Heart right ventricle (tissue), 16 donors: ENCODE measurements at regions not wholly inside any gene's neighbourhood (a gene's known extent, or its start where the extent isn't known, plus 50 kb on each side); places are given as distances from the start of the nearest gene placed in this dataset.

Source experiments
- ATAC-seq, 8 donors: fragments of 200-7000 bp; cut with Tn5 transposase; one replicate each; pipeline ENCODE4 v1.9.1; 2020; ENCODE audit warnings: mild to moderate bottlenecking in 8 of 8, moderate library complexity in 8 of 8, moderate number of reproducible peaks in 1 of 8
- DNase-seq, 2 donors: peaks; one replicate each; pipeline ENCODE4 v3.0.0-alpha.2; 2020
- H3K27ac ChIP-seq, 10 donors: fragments of 200-600 bp; sonication (generic) in 2 of 10; one replicate each; pipeline versions ENCODE4 v1.5.0 to v1.8.0; 2020 to 2022; ENCODE audit warnings: mild to moderate bottlenecking in 3 of 10
- H3K27me3 ChIP-seq, 7 donors: fragments of 200-600 bp; one replicate each; pipeline ENCODE4 v1.8.0; 2021 to 2022; ENCODE audit warnings: mild to moderate bottlenecking in 2 of 7
- H3K36me3 ChIP-seq, 9 donors: fragments of 200-600 bp; sonication (generic) in 1 of 9; one replicate each; pipeline versions ENCODE4 v1.5.0 to v1.8.0; 2020 to 2022; ENCODE audit warnings: mild to moderate bottlenecking in 2 of 9
- H3K4me1 ChIP-seq, 9 donors: fragments of 200-600 bp; sonication (generic) in 1 of 9; one replicate each; pipeline versions ENCODE4 v1.5.0 to v1.8.0; 2020 to 2022; ENCODE audit warnings: mild to moderate bottlenecking in 4 of 9
- H3K4me3 ChIP-seq, 10 donors: fragments of 200-600 bp; sonication (generic) in 2 of 10; one replicate each; pipeline versions ENCODE4 v1.5.0 to v1.8.0; 2020 to 2022; ENCODE audit warnings: mild to moderate bottlenecking in 7 of 10, moderate library complexity in 2 of 10
- H3K9me3 ChIP-seq, 11 donors: fragments of 200-600 bp in 10 of 11; sonication (generic) in 2 of 11; one replicate each; pipeline versions ENCODE4 v1.5.0 to v1.8.0; 2013 to 2022; ENCODE audit warnings: mild to moderate bottlenecking in 2 of 11, control low read depth in 1 of 11, moderate library complexity in 1 of 11
- CTCF ChIP-seq, 9 donors: fragments of 200-600 bp; sonication (generic) in 2 of 9; IDR thresholded peaks; one replicate each; pipeline versions ENCODE4 v1.5.0 to v1.8.0; 2021 to 2022; ENCODE audit warnings: antibody characterized with exemption in 9 of 9, mild to moderate bottlenecking in 5 of 9, moderate library complexity in 1 of 9
- WGBS, 2 donors: extraction: QIAGEN DNeasy Blood & Tissue Kit; methylation state at CpG; one replicate each; pipeline ENCODE4 v1.1.7; 2013; ENCODE audit warnings: inconsistent platforms in 1 of 2; 5-methylcytosine and 5-hydroxymethylcytosine counted together
- intact Hi-C, 10 donors: fragments of 100-400 bp; cut with DNase I; formaldehyde crosslinking; loops; one replicate each; pipeline versions ENCODE4 v1.11.1 to v1.14.2; 2022
- donor health status: Arrhythmogenic right ventricular cardiomyopathy.
- donor health status: ischemic (EF 13 %, LVEDD 7.1; RV severe dilation, severe dysfunction).
- donor health status: healthy with polysubstance abuse.
- donor health status: DM: no; HTN: yes; CAD: no.
- donor health status: DM: no; HTN: no; CAD: no.
- donor health status: ischemic (EF 25% LVEDD 6.9; RV normal size, moderate dysfunction).
- donor health status: ischemic (EF 25% LVEDD 5.7; RV mildly dilated, moderate dysfunction).
- donor health status: healthy.
- donor health status: DM: yes; HTN: yes; CAD: no.
- donor health status: Ischemic cardiomyopathy.
- donor health status: ischemic (EF 35%, LVEDD 5.7; RV mildly dilated, moderate dysfunction).
- donor health status: nonischemic (EF 11% LVEDD 7.7; RV severe dilation, severe dysfunction).
- donor health status: DM: yes; HTN: yes; CAD: no.
- donor health status: PGD.
- donor health status: ischemic (EF 29% LVEDD 5.4; RV normal size, mild dysfunction).
- donor health status: nonischemic (EF 23%, LVEDD 6.1; RV moderate dilation, normal function).

DNA sequence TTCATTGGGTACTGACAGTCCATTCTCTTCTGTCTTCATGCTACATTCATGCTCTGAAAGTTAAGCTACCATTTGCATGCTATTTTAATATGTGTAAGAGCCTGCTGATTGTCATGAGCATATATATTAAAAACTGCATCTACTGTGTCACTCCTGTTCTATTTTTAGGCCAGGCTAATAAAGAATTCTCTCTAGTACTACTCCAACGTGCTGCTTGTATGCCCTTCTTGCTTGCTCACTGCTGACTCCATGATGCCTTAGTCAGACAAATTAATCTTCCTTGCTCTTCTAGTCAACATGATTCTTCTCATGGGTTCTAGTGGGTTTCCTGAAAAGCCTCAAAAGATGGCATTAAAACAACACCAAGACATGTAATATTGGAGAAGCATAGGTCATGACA is 1600.1 kb downstream of the DPP10 start:
- H3K9me3 ChIP-seq, result peaks cover 0 to 35% (median 0%) of the 10 kb centered on the region in 11 donors
- ATAC-seq (no peak), DNase-seq (no peak)
- 18 to 23% methylated on average over 1 of the region's 1 CpG for WGBS, 2 donors
- H3K27ac ChIP-seq, result no peak overlapping the region
- no peaks in the 10 kb centered on the region for H3K4me1 ChIP-seq
- no peaks in the 10 kb centered on the region for H3K36me3 ChIP-seq
- H3K27me3 ChIP-seq, result no peaks in the 10 kb centered on the region
- TF ChIP-seq CTCF (IDR thresholded peaks at IDR 0.05), result no peak
- intact Hi-C loops, result no loop called here
- no peak overlapping the region for H3K4me3 ChIP-seq

GRCh38 chr2:116057538-116057937 is 1615.1 kb downstream of the DPP10 start:
- intact Hi-C loops, result no loop called here
- Histone ChIP-seq H3K27me3 (no peaks in the 10 kb centered on the region), H3K9me3 (peaks cover 0 to 15% (median 4%) of the 10 kb centered on the region in 11 donors), H3K36me3 (no peaks in the 10 kb centered on the region), H3K4me1 (no peaks in the 10 kb centered on the region), H3K4me3 (no peak overlapping the region), H3K27ac (no peak overlapping the region)
- DNase-seq (no peak), ATAC-seq (no peak)
- WGBS, 2 donors, result 44 to 55% methylated on average over 2 of the region's 2 CpGs
- TF ChIP-seq CTCF (IDR thresholded peaks at IDR 0.05), result no peak

GRCh38 chr2:116061023-116061422 is 1618.6 kb downstream of the DPP10 start:
- Histone ChIP-seq H3K27ac (no peak overlapping the region), H3K9me3 (peaks cover 0 to 5% (median 0%) of the 10 kb centered on the region in 11 donors), H3K36me3 (no peaks in the 10 kb centered on the region), H3K4me3 (no peak overlapping the region), H3K4me1 (no peaks in the 10 kb centered on the region), H3K27me3 (no peaks in the 10 kb centered on the region)
- ATAC-seq, result no peak
- no peak for DNase-seq
- WGBS, 2 donors, result 46 to 48% methylated on average over 5 of the region's 5 CpGs
- no peak for TF ChIP-seq CTCF (IDR thresholded peaks at IDR 0.05)
- intact Hi-C loops, result no loop called here

DNA sequence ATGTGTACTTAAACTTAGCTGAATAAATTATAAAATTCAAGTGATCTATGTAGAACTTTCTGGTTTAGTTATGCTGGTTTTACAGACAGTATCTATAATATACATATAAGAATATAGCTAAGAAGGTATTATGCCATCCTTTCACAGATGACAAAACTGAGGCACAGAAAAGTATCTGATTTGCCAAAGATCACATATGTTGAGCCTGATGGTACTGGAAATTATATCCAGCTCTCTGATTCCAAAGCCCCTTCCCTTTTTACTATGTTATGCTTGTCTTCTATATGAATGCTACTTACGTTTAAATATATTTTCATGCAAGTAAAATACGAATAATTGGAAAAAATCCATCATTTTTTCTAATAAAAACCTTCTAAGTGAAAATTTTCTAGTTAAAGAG is 1631.3 kb downstream of the DPP10 start:
- TF ChIP-seq CTCF (IDR thresholded peaks at IDR 0.05), result no peak
- no peak for ATAC-seq
- 69 to 82% methylated on average over 2 of the region's 2 CpGs for WGBS, 2 donors

More for the DNA sequence above, 1631.3 kb downstream of the DPP10 start:
- intact Hi-C loops, result no loop called here
- no peak overlapping the region for H3K4me3 ChIP-seq
- no peaks in the 10 kb centered on the region for H3K27me3 ChIP-seq
- no peak for DNase-seq
- H3K4me1 ChIP-seq, result no peaks in the 10 kb centered on the region
- no peak overlapping the region for H3K27ac ChIP-seq
- H3K9me3 ChIP-seq, result peaks cover 0 to 32% (median 2%) of the 10 kb centered on the region in 11 donors
- no peaks in the 10 kb centered on the region for H3K36me3 ChIP-seq
